DOHH2 (cell line): ENCODE measurements at regions not wholly inside any gene's neighbourhood (a gene's known extent, or its start where the extent isn't known, plus 50 kb on each side); places are given as distances from the start of the nearest gene placed in this dataset.

Experiments
- H3F3A ChIP-seq: fragments of 200-600 bp; sonication (generic), shearing (Covaris generic); 2 replicates; pipeline ENCODE4 v1.6.0; 2016; ENCODE audit warnings: antibody characterized with exemption, mild to moderate bottlenecking; ENCODE audit not compliant: control insufficient read depth, insufficient read depth
- H3K27ac ChIP-seq: fragments of 200-600 bp; sonication (generic); 2 replicates; pipeline ENCODE4 v1.5.1; 2014; ENCODE audit warnings: low read depth, mild to moderate bottlenecking, low read length, moderate library complexity
- H3K27me3 ChIP-seq: fragments of 200-600 bp; sonication (generic); 2 replicates; pipeline ENCODE4 v1.6.1; 2014; ENCODE audit warnings: mild to moderate bottlenecking, low read length, mixed read lengths; ENCODE audit not compliant: control insufficient read depth
- H3K36me3 ChIP-seq: fragments of 200-600 bp; sonication (generic); 2 replicates; pipeline ENCODE4 v1.6.1; 2014; ENCODE audit warnings: mild to moderate bottlenecking, low read length, moderate library complexity, mixed read lengths; ENCODE audit not compliant: control insufficient read depth
- H3K4me1 ChIP-seq: fragments of 200-600 bp; sonication (generic); 2 replicates; pipeline ENCODE4 v1.6.1; 2014; ENCODE audit warnings: mild to moderate bottlenecking, low read length, mixed read lengths; ENCODE audit not compliant: control insufficient read depth
- H3K4me2 ChIP-seq: fragments of 200-600 bp; sonication (generic); 2 replicates; pipeline ENCODE4 v1.6.0; 2014; ENCODE audit warnings: mild to moderate bottlenecking, low read length, moderate library complexity
- H3K4me3 ChIP-seq: fragments of 200-600 bp; sonication (generic); 2 replicates; pipeline ENCODE4 v1.5.1; 2014; ENCODE audit warnings: mild to moderate bottlenecking, low read length, mixed read lengths
- H3K79me2 ChIP-seq: fragments of 200-600 bp; sonication (generic); 2 replicates; pipeline ENCODE4 v1.6.1; 2014; ENCODE audit warnings: mild to moderate bottlenecking, low read length, mixed read lengths; ENCODE audit not compliant: control insufficient read depth
- H3K9me2 ChIP-seq: fragments of 200-600 bp; sonication (generic); replicated peaks from 2 replicates; pipeline ENCODE4 v1.6.1; 2014; ENCODE audit warnings: mild to moderate bottlenecking, low read length, mixed read lengths; ENCODE audit not compliant: control insufficient read depth
- H3K9me3 ChIP-seq: fragments of 200-600 bp; sonication (generic); 2 replicates; pipeline ENCODE4 v1.6.1; 2014; ENCODE audit warnings: antibody characterized with exemption, low read length, mixed read lengths; ENCODE audit not compliant: control insufficient read depth, insufficient read depth
- H4K20me1 ChIP-seq: fragments of 200-600 bp; sonication (generic); 2 replicates; pipeline ENCODE4 v1.6.0; 2014; ENCODE audit warnings: low read depth, mild to moderate bottlenecking, antibody characterized with exemption, low read length, moderate library complexity; ENCODE audit not compliant: control insufficient read depth, insufficient read depth
- CTCF ChIP-seq: fragments of 200-600 bp; sonication (generic); IDR thresholded peaks from one replicate; pipeline ENCODE4 v1.5.1; 2014; ENCODE audit warnings: antibody characterized with exemption, mild to moderate bottlenecking, low read depth, low read length; ENCODE audit not compliant: poor library complexity, severe bottlenecking
- EZH2phosphoT487 ChIP-seq: fragments of 200-600 bp; sonication (generic); IDR thresholded peaks from 2 replicates; pipeline ENCODE4 v1.6.1; 2017; ENCODE audit warnings: borderline replicate concordance, mild to moderate bottlenecking, antibody characterized with exemption, low read length, moderate library complexity, mixed read lengths

- TF ChIP-seq CTCF: no peak
- Histone ChIP-seq H3K79me2 (no peaks in the 10 kb centered on the region), H3K4me2 (no peak overlapping the region), H3K27me3 (no peaks in the 10 kb centered on the region), H3F3A (no peaks in the 10 kb centered on the region), H3K27ac (no peak overlapping the region), H3K9me2 (no peaks in the 10 kb centered on the region), H3K4me1 (peaks cover 39% of the 10 kb centered on the region), H4K20me1 (no peaks in the 10 kb centered on the region), H3K4me3 (no peak overlapping the region), H3K9me3 (no peaks in the 10 kb centered on the region), H3K36me3 (no peaks in the 10 kb centered on the region)
Observed at GRCh38 chr6:109301418-109301817, 80.8 kb downstream of the CD164 start.

- Histone ChIP-seq H3K36me3 (no peaks in the 10 kb centered on the region), H4K20me1 (no peaks in the 10 kb centered on the region), H3K4me2 (no peak overlapping the region), H3K4me1 (peaks cover 37% of the 10 kb centered on the region), H3K79me2 (no peaks in the 10 kb centered on the region), H3K9me2 (no peaks in the 10 kb centered on the region), H3K27me3 (no peaks in the 10 kb centered on the region), H3K4me3 (no peak overlapping the region), H3F3A (no peaks in the 10 kb centered on the region), H3K27ac (no peak overlapping the region), H3K9me3 (no peaks in the 10 kb centered on the region)
- TF ChIP-seq EZH2phosphoT487 (no peak), CTCF (no peak)
Observed at GRCh38 chr6:109300874-109301273, 81.4 kb downstream of the CD164 start.

- H3K9me3 ChIP-seq: no peaks in the 10 kb centered on the region
- peak overlapping the region; percentile 18 for H3K4me2 ChIP-seq
- no peaks in the 10 kb centered on the region for H3K79me2 ChIP-seq
- TF ChIP-seq CTCF (no peak), EZH2phosphoT487 (no peak)
- H3K9me2 ChIP-seq: no peaks in the 10 kb centered on the region
- no peaks in the 10 kb centered on the region for H4K20me1 ChIP-seq
- H3K4me1 ChIP-seq: peaks cover 30% of the 10 kb centered on the region
- H3K27me3 ChIP-seq: no peaks in the 10 kb centered on the region
- H3F3A ChIP-seq: no peaks in the 10 kb centered on the region
- H3K36me3 ChIP-seq: no peaks in the 10 kb centered on the region
- H3K27ac ChIP-seq: no peak overlapping the region
- H3K4me3 ChIP-seq: no peak overlapping the region
Observed at GRCh38 chr6:109299776-109300564, 82.3 kb downstream of the CD164 start.
